Calu3 (cell line): ENCODE measurements at regions not wholly inside any gene's neighbourhood (a gene's known extent, or its start where the extent isn't known, plus 50 kb on each side); places are given as distances from the start of the nearest gene placed in this dataset.

ENCODE experiments used
- BruUV-seq: library from RNA; stranded (reverse); fragments of 400-500 nt; replicated peaks from 2 replicates; lab custom pipeline; 2021; lab: Mats Ljungman, UMichigan
- CTCF ChIA-PET: fragments of 300-600 bp; sonication (Branson Sonifier 250); formaldehyde crosslinking; loops from one replicate; lab custom pipeline; 2022; ENCODE audit warnings: antibody characterized with exemption; lab: Charles Lee
- DNase-seq: peaks from one replicate; pipeline ENCODE4 v3.0.0; 2022
- H3K27ac Mint-ChIP-seq: one replicate; pipeline ENCODE4 v1.8.0; 2022; ENCODE audit warnings: mixed read lengths; ENCODE audit not compliant: unreplicated experiment
- H3K27me3 Mint-ChIP-seq: one replicate; pipeline ENCODE4 v1.8.0; 2022; ENCODE audit warnings: mixed read lengths; ENCODE audit not compliant: unreplicated experiment
- H3K36me3 Mint-ChIP-seq: one replicate; pipeline ENCODE4 v1.8.0; 2022; ENCODE audit warnings: mild to moderate bottlenecking, moderate library complexity, mixed read lengths; ENCODE audit not compliant: insufficient read depth, unreplicated experiment
- H3K4me1 Mint-ChIP-seq: one replicate; pipeline ENCODE4 v1.8.0; 2022; ENCODE audit warnings: mild to moderate bottlenecking, low read depth, mixed read lengths; ENCODE audit not compliant: unreplicated experiment
- H3K4me3 Mint-ChIP-seq: one replicate; pipeline ENCODE4 v1.8.0; 2022; ENCODE audit warnings: mild to moderate bottlenecking, low read depth, moderate library complexity, mixed read lengths; ENCODE audit not compliant: unreplicated experiment
- H3K9me3 Mint-ChIP-seq: one replicate; pipeline ENCODE4 v1.8.0; 2022; ENCODE audit warnings: low read depth, mixed read lengths; ENCODE audit not compliant: unreplicated experiment
- intact Hi-C: fragments of 100-400 bp; cut with micrococcal nuclease; formaldehyde crosslinking; loops from one replicate; pipeline ENCODE4 v1.10.0; 2022; ENCODE audit not compliant: unreplicated experiment
- TF ChIP-seq, protein P1 (sequence below): fragments of 200-600 bp; IDR thresholded peaks from one replicate; pipeline ENCODE4 v1.8.0; 2022; ENCODE audit warnings: antibody characterized with exemption; ENCODE audit not compliant: unreplicated experiment

DNA sequence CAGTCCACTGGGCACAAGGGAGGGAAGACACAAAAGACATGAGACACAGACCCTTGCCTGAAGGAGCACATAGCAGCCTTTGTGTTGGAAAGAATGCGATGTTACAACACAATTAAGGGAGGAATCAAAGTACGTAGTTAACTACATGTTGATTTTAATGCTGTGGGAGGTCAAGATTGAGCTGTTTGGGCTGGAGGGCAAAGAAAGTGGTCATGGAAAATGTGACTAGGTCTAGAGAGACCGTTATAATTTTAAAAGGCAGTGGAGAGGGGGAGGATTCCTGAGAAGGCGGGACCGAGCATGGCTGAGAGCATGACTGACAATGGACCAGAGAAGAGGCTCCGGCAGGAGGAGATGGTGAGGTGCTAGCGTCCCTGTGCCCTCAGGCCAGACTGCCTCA, 111.8 kb upstream of the ATP1A1 start:
- intact Hi-C loops: no loop called here
- TF ChIP-seq, protein P1, sequence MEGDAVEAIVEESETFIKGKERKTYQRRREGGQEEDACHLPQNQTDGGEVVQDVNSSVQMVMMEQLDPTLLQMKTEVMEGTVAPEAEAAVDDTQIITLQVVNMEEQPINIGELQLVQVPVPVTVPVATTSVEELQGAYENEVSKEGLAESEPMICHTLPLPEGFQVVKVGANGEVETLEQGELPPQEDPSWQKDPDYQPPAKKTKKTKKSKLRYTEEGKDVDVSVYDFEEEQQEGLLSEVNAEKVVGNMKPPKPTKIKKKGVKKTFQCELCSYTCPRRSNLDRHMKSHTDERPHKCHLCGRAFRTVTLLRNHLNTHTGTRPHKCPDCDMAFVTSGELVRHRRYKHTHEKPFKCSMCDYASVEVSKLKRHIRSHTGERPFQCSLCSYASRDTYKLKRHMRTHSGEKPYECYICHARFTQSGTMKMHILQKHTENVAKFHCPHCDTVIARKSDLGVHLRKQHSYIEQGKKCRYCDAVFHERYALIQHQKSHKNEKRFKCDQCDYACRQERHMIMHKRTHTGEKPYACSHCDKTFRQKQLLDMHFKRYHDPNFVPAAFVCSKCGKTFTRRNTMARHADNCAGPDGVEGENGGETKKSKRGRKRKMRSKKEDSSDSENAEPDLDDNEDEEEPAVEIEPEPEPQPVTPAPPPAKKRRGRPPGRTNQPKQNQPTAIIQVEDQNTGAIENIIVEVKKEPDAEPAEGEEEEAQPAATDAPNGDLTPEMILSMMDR: no peak
- Mint-ChIP-seq H3K27me3 (peaks cover 22% of the 10 kb centered on the region), H3K9me3 (no peaks in the 10 kb centered on the region), H3K4me1 (no peaks in the 10 kb centered on the region), H3K27ac (no peak overlapping the region), H3K4me3 (no peak overlapping the region), H3K36me3 (no peaks in the 10 kb centered on the region)
- CTCF ChIA-PET: no interaction called here
- DNase-seq: no peak
- no TSS peak for BruUV-seq

DNA sequence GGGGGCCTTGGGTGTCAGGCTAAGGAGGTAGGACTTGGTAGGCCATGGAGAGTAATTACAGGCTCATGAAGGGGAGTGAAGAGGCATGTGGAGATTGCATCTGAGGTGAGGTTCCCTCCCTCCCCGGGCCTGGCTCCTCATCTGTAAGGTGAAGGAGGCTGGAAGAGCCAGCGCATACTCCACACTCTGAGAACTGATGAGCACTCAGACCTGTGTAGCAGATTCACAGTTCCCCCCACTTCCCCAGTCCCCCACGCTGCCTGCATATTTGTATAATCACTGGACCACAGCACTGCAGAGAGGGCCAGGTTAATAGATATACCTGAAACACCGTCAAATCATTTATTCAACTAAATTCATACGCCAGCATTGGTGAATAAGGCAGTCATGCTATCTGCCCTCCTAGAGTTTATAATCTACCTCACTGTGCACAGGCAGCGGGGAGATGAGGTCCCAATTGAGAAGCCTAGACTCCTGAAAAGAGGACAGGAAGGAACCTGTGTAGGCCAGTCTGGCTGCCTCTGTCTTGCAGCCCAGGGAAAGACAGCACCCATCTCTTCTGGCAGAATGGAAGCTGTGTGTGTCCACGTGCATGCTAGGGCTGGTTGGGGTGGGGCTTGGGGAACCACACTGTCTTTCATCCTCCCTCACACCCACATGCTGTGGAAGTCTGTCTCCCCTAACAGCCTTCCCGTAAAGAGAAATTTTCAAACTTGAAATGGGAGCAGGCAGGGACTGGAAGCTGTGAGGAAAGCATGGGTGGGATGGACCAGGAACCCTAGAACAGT, 110.6 kb upstream of the ATP1A1 start:
- H3K9me3 Mint-ChIP-seq: no peaks in the 10 kb centered on the region
- intact Hi-C loops: no loop called here
- peaks cover 22% of the 10 kb centered on the region for H3K27me3 Mint-ChIP-seq
- H3K27ac Mint-ChIP-seq: no peak overlapping the region
- no peak for DNase-seq
- no peaks in the 10 kb centered on the region for H3K4me1 Mint-ChIP-seq
- TF ChIP-seq, protein P1: no peak
- no TSS peak for BruUV-seq
- H3K4me3 Mint-ChIP-seq: no peak overlapping the region
- no peaks in the 10 kb centered on the region for H3K36me3 Mint-ChIP-seq
- CTCF ChIA-PET: no interaction called here

DNA sequence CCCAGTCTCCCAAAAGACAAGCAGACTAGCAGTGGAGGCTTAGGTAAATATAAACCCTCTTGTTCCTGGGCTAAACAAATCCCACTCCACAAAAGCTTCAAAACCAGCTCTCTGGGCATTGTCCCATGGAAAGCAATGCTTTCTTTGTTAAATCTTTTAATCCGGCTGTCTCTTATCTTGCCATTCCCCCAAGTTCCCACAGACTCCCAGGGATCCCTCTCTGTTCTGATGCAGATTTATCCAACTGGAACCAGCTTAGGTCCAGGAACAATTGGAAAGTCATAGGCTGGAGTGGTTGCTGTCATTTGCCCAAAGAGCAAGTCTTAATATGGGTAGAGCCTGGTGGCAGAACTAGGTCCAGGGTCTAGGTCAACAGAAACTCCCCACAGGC, 110.1 kb upstream of the ATP1A1 start:
- TF ChIP-seq, protein P1: no peak
- peaks cover under 1% of the 10 kb centered on the region for H3K4me1 Mint-ChIP-seq
- H3K36me3 Mint-ChIP-seq: no peaks in the 10 kb centered on the region
- no peak for DNase-seq
- no peak overlapping the region for H3K4me3 Mint-ChIP-seq
- peaks cover 22% of the 10 kb centered on the region for H3K27me3 Mint-ChIP-seq
- intact Hi-C loops: no loop called here
- no TSS peak for BruUV-seq
- H3K9me3 Mint-ChIP-seq: no peaks in the 10 kb centered on the region
- CTCF ChIA-PET: no interaction called here
- H3K27ac Mint-ChIP-seq: no peak overlapping the region

DNA sequence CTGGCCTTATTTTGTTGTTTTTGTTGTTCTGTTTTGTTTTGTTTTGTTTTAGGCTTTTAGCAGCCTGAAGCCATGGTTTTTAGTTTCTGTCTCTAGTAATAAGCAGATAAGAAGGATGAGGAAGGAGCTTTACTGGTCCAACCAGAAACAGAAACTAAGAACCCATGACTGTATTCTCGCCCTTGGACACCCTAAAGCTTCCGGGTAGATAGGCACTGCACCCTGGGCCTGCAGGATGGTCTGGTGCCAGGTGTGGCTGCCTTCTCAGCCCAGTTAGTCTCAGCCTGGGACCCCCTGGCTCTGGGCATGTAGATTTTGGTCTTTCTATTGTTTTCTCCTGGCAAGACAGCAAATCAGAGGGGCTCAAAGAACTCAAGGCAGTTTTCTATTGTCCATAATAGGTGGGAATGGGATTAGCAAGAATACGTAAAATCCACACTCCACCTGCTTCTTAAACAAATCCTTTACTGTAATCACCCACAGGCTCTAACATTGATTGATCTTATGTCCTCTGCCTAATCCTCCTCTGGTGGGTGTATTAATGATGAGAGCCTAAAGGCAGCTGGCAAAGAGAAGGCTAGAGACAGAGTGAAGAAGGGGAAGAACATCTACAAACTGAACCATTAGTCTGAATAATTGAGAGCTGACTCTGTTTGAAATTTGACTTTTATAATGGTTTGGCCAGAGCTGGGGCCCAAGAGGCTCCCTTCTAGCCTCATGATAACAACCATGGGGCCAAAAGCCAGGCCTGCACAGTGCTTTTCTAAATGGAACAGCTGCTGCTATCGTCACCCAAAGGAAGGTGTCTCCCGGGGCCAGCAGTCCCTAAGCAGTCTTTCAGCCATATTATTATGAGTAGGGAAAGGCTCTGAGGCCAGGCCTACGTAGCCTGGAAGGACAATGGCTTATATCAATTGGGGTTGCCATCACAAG, 106.8 kb upstream of the ATP1A1 start:
- Mint-ChIP-seq H3K9me3 (no peaks in the 10 kb centered on the region), H3K27me3 (peaks cover 14% of the 10 kb centered on the region), H3K4me3 (no peak overlapping the region), H3K27ac (no peak overlapping the region), H3K4me1 (peaks cover 10% of the 10 kb centered on the region), H3K36me3 (no peaks in the 10 kb centered on the region)
- no peak for DNase-seq
- TF ChIP-seq, protein P1: no peak
- BruUV-seq: no TSS peak
- CTCF ChIA-PET: no interaction called here
- intact Hi-C loops: no loop called here
